ENCODE measurements at regions not wholly inside any gene's neighbourhood (a gene's known extent, or its start where the extent isn't known, plus 50 kb on each side); places are given as distances from the start of the nearest gene placed in this dataset.
"Not testable (repeated sequence)": the region's sequence is repeated elsewhere in the genome, so short reads cannot be mapped to it uniquely, and the experiment has no call there.

GRCh38 chr1:187985145-187985896 lies 1156.6 kb downstream of the PLA2G4A start:
- DNase-seq (ENCODE audit: low read depth in 4 of 4, low spot score in 3 of 4), result no peak

DNA sequence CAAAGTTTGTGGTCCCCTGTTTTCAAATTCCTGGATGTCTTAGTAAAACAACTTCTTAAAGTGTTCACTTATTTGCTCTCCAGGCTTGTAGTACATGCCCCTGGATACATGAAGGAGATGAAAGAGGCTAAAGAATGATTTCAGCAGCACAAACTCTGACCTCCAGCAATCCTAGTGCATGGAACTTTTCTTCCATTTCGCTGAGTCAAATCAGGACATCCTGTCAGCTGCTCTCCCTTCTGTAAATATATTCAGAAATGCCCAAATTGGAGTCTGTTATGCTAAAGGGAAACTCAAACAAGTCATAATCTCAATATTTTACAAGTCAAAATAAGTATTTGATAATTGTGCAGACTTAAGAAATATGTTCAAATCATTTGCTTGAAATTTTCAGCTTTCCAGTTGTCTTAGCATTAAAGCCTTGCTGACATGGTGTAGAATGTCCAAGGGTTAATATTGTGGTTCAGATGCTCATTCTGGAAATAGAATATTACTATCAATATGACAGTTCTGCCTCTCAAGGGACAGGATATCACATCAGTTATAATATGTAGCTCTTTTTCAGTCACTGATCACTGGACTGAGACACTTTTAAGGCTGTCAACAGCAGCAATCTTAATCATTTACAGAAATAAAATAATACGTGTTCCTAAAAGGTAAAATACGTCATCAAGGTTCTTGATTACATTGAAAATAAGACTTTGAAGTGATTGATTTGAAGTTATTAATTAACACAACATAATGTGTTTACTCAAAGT lies 1157.3 kb downstream of the PLA2G4A start:
- no peak for DNase-seq (ENCODE audit: low read depth in 4 of 4, low spot score in 3 of 4)

GRCh38 chr1:187987236-187987776 lies 1158.6 kb downstream of the PLA2G4A start:
- DNase-seq (ENCODE audit: low read depth in 4 of 4, low spot score in 3 of 4), result no peak

DNA sequence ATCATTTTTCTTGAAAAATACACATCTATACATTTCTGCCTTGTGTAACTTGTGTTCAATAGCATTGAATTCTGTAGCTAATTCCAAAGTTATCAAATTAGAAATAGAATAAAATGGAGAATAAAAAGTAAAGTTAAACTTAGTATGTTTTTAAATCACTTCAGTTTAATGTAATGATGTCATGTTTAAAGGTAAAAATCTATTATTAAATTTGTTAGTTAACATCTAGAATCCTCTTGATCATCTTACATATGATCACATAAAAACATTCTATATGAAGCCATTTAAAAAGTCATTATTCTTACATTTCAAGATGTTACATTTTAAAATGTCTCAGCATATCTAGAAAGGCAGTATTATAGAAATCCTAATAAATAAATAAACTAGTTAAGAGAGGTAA lies 1163.2 kb downstream of the PLA2G4A start:
- DNase-seq (ENCODE audit: low read depth in 4 of 4, low spot score in 3 of 4), result no peak

- DNase-seq (ENCODE audit: low read depth in 4 of 4, low spot score in 3 of 4), result no peak
These were observed 1168.0 kb downstream of the PLA2G4A start for GRCh38 chr1:187996780-187997179.

DNA sequence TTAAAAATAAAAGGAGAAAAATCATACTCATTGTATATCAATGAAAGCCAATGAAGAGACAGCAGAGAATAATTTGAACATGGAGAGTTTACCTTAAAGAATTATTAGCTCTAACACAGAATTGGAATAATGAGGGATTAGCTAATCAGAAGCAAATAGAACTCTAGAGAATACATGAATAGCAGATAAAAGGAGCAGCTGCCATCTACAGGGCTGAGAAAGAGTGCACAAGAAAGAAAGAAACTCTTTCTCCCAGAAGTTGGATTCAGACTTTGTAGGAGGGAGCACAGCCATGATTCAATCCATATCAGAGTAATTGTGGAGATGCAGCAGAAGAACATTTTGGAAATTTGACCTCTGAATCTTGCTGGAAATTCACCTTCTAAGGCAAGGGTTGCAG lies 1171.2 kb downstream of the PLA2G4A start:
- no peak for DNase-seq (ENCODE audit: low read depth in 4 of 4, low spot score in 3 of 4)

DNA sequence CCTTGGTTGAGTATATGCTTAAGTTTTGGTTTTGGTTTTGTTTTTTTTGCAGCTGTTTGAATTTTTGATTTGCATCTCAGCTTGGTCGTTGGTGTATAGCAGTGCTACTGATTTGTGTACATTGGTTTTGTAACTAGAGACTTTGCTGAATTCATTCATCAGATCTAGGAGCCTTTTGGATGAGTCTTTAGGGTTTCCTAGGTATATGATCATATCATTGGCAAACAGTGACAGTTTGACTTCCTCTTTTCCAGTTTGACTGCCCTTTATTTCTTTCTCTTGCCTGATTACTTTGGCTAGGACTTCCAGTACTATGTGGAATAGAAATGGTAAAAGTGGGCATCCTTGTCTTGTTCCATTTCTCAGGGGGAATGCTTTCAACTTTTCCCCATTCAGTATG lies 1174.9 kb downstream of the PLA2G4A start:
- DNase-seq (ENCODE audit: low read depth in 4 of 4, low spot score in 3 of 4), result not testable (repeated sequence)

DNA sequence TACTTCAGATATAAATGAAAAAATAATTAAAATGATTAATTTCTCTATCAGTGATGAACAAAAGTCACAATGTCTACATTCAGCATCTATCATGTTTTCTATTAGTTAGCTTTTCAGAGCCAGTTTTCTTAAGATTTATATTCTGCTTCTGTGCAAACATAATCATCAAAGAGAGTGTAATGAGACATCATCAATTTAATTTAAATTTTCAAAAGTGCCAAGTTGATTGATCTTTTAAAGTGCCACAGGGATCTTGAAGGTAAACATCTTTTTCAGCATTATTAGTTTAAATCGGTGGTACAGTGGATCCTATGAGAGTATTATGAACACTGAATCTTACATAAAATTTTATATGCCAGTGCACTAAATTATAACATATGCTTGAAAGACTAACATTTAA lies 1176.1 kb downstream of the PLA2G4A start:
- no peak for DNase-seq (ENCODE audit: low read depth in 4 of 4, low spot score in 3 of 4)

GRCh38 chr1:188006354-188006753 lies 1177.6 kb downstream of the PLA2G4A start:
- DNase-seq (ENCODE audit: low read depth in 4 of 4, low spot score in 3 of 4), result no peak

DNA sequence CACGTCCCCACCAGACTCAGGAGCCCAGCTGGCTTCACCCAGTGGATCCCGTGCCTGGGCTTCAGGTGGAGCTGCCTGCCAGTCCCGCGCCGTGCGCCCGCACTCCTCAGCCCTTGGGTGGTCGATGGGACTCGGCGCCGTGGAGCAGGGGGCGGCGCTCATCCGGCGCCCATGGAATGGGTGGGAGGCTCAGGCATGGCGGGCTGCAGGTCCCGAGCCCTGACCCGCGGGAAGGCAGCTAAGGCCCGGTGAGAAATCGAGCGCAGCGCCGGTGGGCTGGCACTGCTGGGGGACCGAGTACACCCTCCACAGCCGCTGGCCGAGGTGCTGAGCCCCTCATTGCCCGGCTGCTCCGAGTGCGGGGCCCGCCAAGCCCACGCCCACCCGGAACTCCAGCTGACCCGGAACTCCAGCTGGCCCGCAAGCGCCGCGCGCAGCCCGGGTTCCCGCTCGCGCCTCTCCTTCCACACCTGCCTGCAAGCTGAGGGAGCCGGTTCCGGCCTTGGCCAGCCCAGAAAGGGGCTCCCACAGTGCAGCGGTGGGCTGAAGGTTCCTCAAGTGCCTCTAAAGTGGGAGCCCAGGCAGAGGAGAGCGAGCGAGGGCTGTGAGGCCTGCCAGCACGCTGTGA lies 1184.6 kb downstream of the PLA2G4A start:
- DNase-seq (ENCODE audit: low read depth in 4 of 4, low spot score in 3 of 4), result not testable (repeated sequence)

DNA sequence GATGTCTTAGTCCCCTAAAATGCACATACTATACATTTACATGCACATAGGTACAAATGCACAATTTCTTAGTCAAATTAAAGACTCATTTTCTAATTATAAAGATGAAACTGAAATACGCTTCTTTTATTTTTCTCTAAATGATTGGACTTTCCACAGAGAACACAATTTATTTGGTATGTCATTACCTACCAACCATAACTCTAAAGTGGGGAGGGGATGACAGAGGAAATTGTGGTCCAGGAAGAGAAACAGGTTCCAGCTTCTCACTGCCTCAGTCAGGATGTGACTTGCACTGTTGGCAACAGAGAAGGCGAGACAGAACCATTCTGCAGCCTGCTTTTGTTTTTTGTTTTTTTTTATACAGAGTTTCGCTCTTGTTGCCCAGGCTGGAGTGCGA lies 1189.2 kb downstream of the PLA2G4A start:
- no peak for DNase-seq (ENCODE audit: low read depth in 4 of 4, low spot score in 3 of 4)

- DNase-seq (ENCODE audit: low read depth in 4 of 4, low spot score in 3 of 4), result no peak
These were observed 1193.9 kb downstream of the PLA2G4A start for GRCh38 chr1:188022661-188023060.

DNA sequence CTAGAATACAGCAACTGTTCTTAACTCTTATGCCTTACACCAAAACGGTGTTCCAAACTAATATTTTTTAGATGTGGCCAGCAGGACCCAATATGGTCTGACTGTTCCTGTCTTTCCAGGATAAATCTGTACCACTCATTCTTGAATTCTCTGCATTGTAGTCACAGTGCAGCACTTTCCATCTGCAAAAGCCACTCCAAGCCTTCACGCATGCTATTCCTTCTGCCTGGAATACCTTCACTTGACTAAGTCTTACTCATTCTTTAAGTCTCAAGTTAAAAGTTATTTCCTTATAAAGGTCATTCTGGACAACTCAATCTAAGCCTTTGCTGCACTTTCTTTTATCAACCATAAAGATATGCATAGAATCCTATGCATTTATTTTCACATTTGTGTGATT lies 1194.5 kb downstream of the PLA2G4A start:
- DNase-seq (ENCODE audit: low read depth in 4 of 4, low spot score in 3 of 4), result no peak

DNA sequence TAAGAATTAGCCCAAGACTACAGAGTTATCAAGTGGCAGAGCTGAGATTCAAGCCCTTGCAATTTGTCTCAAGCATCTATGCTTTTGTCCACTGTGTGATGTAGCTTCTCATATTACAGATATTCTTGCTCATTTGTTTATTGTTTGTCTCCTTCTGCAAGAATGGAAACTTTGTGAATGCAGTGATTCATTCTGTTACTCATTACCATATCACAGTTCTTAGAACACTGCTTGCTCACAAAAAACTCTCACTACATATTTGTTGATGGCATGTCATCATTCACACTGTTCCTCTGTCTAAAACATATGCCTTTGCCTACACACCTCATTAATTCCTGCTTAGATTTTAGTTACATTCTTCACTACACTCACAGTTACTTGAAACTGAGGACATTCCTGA lies 1198.9 kb downstream of the PLA2G4A start:
- DNase-seq (ENCODE audit: low read depth in 4 of 4, low spot score in 3 of 4), result no peak

DNA sequence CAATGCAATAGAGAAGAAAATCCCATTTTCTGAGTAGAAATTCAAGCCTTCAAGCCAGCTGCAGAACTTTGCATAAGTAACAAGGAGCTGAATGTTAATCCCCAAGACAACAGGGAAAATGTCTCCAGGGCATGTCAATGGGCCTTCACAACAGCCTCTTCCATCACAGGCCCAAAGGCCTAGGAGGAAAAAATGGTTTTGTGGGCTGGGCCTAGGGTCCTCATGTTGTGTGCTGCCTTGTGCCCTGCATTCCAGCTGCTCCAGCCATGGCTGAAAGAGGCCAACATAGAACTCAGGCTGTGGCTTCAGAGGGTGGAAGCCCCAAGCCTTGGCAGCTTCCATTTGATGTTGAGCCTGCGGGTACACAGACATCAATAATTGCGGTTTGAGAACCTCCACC lies 1208.8 kb downstream of the PLA2G4A start:
- not testable (repeated sequence) for DNase-seq (ENCODE audit: low read depth in 4 of 4, low spot score in 3 of 4)

- no peak for DNase-seq (ENCODE audit: low read depth in 4 of 4, low spot score in 3 of 4)
These were observed 1214.9 kb downstream of the PLA2G4A start for GRCh38 chr1:188043536-188044245.

- DNase-seq (ENCODE audit: low read depth in 4 of 4, low spot score in 3 of 4), result no peak
These were observed 1221.5 kb downstream of the PLA2G4A start for GRCh38 chr1:188050250-188050649.

- no peak for DNase-seq (ENCODE audit: low read depth in 4 of 4, low spot score in 3 of 4)
These were observed 1227.3 kb downstream of the PLA2G4A start for GRCh38 chr1:188056011-188056410.

- no peak for DNase-seq (ENCODE audit: low read depth in 4 of 4, low spot score in 3 of 4)
These were observed 1230.1 kb downstream of the PLA2G4A start for GRCh38 chr1:188058801-188059200.

DNA sequence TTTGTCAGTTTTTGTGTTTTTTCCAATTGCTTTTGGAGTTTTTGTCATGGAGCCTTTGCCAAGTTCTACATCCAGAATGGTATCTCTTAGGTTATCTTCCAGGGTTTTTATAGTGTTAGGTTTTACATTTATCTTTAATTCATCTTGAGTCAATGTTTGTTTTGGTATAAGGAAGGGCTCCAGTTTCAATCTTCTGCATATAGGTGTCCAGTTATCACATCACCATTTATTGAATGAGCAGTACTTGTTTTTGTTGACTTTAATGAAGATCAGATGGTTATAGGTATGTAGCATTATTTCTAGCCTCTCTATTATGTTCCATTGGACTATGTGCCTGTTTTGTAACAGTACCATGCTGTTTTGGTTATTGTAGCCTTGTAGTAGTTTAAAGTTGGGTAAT lies 1233.1 kb downstream of the PLA2G4A start:
- DNase-seq (ENCODE audit: low read depth in 4 of 4, low spot score in 3 of 4), result no peak

DNA sequence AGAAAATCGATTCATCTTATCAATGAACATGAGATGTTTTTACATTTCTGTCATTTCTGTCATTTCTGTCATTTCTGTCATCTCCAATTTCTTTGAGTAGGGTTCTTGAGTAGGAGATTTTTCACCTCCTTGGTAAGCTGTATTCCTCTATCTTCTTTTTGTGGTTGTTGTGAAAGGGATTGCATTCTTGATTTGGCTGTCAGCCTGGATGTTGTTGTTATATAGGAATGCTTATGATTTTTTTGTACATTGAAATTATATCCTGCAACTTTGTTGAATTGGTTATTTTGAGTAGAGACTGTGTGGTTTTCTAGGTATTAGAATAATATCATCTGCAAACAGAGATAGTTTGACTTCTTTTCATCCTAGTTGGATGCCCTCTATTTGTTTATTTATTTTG lies 1233.7 kb downstream of the PLA2G4A start:
- DNase-seq (ENCODE audit: low read depth in 4 of 4, low spot score in 3 of 4), result no peak
